HL-60 (cell line): ENCODE measurements at regions not wholly inside any gene's neighbourhood (a gene's known extent, or its start where the extent isn't known, plus 50 kb on each side); places are given as distances from the start of the nearest gene placed in this dataset.

Experiments
- DNase-seq, 2 experiments: peaks; one replicate each; pipeline ENCODE4 v3.0.0-alpha.2; 2010 to 2020; ENCODE audit warnings: low read depth in 1 of 2, low spot score in 1 of 2
- H3K27ac ChIP-seq: fragments of 250-450 bp; sonication (Bioruptor Pico); replicated peaks from 2 replicates; pipeline ENCODE4 v1.5.1; 2020; ENCODE audit warnings: mild to moderate bottlenecking, moderate library complexity
- H3K27me3 ChIP-seq: fragments of 250-450 bp; sonication (Bioruptor Pico); 2 replicates; pipeline ENCODE4 v1.5.1; 2021; ENCODE audit warnings: mild to moderate bottlenecking, moderate library complexity; ENCODE audit not compliant: insufficient read depth, poor library complexity, severe bottlenecking
- H3K4me3 ChIP-seq: replicated peaks from 2 replicates; pipeline ENCODE4 v1.5.1; 2011; ENCODE audit warnings: mild to moderate bottlenecking, control low read depth, low read length; ENCODE audit not compliant: insufficient read depth
- CTCF ChIP-seq: IDR thresholded peaks from one replicate; pipeline ENCODE4 v1.5.1; 2011; ENCODE audit warnings: low read length, control low read depth, inconsistent platforms; ENCODE audit not compliant: insufficient read depth
- GABPA ChIP-seq: IDR thresholded peaks from 2 replicates; pipeline ENCODE4 v1.6.1; 2012; ENCODE audit warnings: low read depth
- POLR2AphosphoS5 ChIP-seq: IDR thresholded peaks from 2 replicates; pipeline ENCODE4 v1.6.1; 2012; ENCODE audit warnings: low read depth
- REST ChIP-seq: IDR thresholded peaks from 2 replicates; pipeline ENCODE4 v1.6.1; 2012; ENCODE audit warnings: low read depth; ENCODE audit not compliant: insufficient replicate concordance
- SPI1 ChIP-seq: IDR thresholded peaks from 2 replicates; pipeline ENCODE4 v1.6.1; 2012; ENCODE audit warnings: low read depth, mild to moderate bottlenecking, borderline replicate concordance

DNA sequence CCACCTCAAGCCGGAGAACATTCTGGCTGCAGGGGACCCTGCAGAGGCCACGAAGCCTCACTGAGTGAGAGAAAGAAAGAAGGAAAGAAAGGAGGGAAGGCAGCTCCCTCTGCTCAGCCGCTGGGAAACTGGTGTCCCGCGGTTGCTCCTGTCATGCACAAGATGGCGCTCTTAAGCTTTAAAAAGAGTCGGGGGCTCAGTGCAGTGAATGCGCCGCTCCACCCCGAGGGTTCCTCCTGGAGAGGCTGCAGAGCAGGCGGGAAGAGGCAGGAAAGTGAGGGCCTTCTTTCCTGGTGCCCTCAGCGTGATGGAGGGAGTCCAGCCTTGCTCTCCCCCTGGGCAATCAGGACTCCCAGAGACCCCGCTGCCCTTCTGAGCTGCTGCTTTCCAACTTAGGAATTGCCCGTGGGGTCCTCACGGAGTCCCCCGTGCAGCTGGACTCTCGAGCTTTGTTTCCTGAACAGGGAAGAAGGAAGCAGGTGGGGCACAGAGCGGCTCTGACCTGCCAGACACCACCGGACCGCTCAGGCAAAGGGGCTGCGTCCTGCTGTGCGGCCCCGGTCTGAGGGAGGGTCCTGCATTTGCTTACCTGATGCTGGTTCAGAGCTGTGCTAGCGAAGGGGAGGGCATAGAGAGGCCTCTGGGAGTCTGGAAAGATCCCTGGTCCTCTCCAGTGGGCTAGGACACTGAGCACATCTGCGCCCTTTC lies 141.9 kb upstream of the MKI67 start:
- H3K4me3 ChIP-seq, result no peak overlapping the region
- TF ChIP-seq CTCF (peak; percentile 11), REST (no peak)
- peaks cover 14% of the 10 kb centered on the region for H3K27me3 ChIP-seq
- peak in 1 of 2 experiments; percentile 25 for DNase-seq
- H3K27ac ChIP-seq, result no peak overlapping the region

DNA sequence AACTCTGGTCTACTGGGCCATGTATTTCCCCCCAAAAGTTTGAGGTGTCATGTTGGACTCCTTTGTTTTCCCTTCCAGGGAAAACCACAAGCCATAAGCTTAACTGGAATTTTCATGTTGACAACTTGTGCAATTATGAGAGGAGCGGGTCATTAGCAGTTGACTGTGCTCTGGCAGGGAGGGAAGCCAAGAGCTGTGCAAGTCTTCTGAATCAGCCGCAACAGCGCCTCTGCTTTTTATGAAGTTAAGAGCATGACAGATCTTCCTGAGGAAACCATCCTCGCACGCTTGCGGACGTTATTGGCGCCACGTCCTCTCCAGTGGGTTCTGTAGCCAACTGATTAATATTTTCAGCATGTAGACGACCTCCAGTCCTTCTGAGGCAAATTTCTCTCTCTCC lies 148.7 kb upstream of the MKI67 start:
- Histone ChIP-seq H3K4me3 (no peak overlapping the region), H3K27me3 (peaks cover 19% of the 10 kb centered on the region), H3K27ac (no peak overlapping the region)
- TF ChIP-seq POLR2AphosphoS5 (no peak), CTCF (no peak), GABPA (no peak), REST (no peak), SPI1 (no peak)
- DNase-seq, result no peak

- TF ChIP-seq SPI1, result no peak
- no peak for TF ChIP-seq POLR2AphosphoS5
- no peak for TF ChIP-seq GABPA
- TF ChIP-seq REST, result no peak
- no peak for DNase-seq
- Histone ChIP-seq H3K27me3 (peaks cover 18% of the 10 kb centered on the region), H3K4me3 (no peak overlapping the region), H3K27ac (no peak overlapping the region)
These were observed 149.4 kb upstream of the MKI67 start for GRCh38 chr10:128275388-128276177.
